NCI-H146 treated with DMSO at 0.1 percent for 48 hours (cell line): ENCODE measurements at regions not wholly inside any gene's neighbourhood (a gene's known extent, or its start where the extent isn't known, plus 50 kb on each side); places are given as distances from the start of the nearest gene placed in this dataset.

Experiments
- DNase-seq: peaks from one replicate; lab custom pipeline; 2025; ENCODE audit not compliant: unreplicated experiment; lab: John Stamatoyannopoulos, UW

- no peak for DNase-seq
These were observed 373.4 kb upstream of the IRX4 start for GRCh38 chr5:2255915-2256690.

GRCh38 chr5:2254880-2255750 lies 372.4 kb upstream of the IRX4 start:
- no peak for DNase-seq

- no peak for DNase-seq
These were observed 371.7 kb upstream of the IRX4 start for GRCh38 chr5:2254406-2254805.

DNA sequence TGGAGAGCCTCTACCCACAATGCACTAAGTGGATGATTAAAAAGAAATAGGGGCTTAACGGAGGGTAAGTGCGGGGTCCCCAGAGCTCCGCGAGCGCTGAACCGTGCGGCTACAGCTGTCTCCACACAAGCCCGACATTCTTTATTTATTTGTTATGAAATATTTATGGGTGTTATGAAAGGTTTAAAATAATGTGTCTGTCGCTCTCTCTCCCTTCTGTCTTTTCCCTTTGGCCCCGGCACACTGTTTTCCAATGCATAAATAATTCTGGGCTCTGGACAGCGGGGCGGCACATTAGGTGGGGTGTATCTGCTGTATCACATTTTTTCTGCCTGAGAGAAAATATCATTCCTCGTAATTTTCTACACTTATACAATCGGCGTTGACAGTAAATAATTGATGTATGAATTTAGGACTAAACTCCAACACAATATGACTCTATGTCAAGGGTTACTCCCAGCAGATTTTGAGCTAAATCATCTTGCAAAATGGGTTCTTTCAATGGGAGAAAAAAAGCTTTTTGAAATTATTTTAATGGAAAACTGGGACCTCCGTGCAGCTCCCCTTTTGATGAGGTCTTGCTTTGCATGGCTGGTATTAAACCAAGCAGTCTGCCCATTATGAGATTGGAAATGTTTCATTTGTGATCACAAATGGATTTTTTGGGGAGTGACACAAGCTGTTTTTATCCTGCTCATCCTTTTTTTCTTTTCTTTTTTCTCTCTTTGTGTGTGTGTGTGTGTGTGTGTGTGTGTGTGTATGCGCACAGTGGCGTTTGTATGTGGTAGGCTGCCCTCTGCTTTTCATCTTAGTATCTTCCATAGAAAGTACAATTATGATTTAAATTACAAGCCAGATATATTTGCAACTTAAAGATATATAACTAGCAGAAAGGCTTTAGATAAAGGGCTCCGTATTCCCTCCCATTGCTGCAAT lies 370.6 kb upstream of the IRX4 start:
- DNase-seq, result no peak

DNA sequence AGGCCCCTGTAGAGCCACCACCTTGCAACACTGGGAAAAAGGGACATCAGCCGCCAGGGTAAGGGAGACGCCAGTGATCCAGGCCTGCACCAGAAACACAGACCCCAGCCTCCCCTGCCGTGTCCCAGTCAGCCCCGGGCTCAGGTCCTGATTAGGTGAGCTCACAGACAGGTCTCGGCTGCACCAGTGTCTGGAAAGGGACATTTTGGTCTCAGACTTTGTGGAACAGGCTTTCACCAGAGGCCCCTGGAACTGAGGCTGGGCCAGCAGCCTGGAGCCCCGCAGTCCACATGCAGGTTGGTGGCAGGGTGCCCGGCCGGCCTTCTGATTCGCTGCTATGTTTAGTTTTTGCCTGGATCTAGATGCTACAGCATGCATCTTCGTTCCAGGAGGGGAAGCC lies 369.0 kb upstream of the IRX4 start:
- no peak for DNase-seq

- no peak for DNase-seq
These were observed 368.6 kb upstream of the IRX4 start for GRCh38 chr5:2251298-2251697.

DNA sequence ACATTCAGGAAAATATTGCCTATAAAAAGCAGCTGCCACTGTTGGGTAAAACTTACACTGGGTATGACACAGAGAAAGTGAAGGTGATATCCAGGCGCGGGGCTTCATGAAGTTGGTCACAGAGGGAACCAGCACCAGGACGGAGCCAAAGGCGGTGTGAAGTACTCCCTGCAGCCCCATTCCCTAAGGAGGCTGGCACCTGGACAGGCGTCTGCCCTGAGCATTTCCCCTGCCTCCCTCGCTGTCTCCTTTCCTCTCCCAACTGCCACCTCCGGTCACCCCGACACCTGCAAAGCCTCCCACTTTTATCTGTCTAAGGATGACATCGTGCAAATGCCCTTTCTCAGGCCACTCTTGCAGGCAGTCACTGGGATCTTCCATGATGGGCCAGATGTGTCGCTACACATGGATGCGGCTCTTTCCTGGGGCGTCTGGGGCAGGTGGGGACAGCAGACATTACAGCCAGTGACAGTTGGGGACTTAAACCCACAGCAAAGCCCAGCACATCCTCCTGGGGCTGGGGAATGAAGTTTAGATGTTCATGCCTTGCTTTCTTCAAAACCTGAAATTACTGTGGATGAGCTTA lies 367.7 kb upstream of the IRX4 start:
- no peak for DNase-seq

DNA sequence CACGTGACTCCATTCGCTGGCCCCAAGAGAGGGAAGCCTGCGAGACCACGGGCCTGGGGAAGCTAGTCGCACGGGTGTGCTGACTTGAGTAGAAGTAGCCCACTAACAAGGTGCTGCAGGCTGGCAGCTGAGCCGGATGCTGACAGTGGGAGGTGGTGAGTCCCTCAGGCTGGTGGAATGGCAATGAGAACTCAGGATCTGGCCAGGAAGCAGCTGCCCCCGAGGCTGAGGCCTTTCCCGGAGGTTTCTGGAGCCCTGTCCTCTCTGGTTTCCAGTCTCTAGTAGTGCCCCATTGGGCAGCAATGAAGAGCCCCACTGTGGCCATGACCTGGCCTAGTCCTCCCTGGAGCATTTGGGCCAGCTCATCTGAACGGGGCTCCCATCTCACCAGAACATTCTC lies 366.7 kb upstream of the IRX4 start:
- no peak for DNase-seq

DNA sequence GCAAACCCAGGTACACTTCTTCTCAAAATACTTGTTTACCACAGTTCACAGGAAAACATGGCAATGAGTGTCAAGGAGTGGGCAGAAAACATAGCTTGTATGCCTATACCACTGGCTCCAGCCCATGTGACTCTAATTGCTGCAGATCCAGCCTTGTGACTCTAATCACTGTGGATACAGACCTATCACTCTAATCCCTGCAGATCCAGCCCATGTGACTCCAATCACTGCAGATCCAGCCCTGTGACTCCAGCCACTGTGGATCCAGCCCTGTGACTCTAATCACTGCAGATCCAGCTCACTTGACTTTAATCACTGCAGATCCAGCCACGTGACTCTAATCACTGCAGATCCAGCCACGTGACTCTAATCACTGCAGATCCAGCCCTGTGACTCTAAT lies 366.3 kb upstream of the IRX4 start:
- DNase-seq, result no peak

DNA sequence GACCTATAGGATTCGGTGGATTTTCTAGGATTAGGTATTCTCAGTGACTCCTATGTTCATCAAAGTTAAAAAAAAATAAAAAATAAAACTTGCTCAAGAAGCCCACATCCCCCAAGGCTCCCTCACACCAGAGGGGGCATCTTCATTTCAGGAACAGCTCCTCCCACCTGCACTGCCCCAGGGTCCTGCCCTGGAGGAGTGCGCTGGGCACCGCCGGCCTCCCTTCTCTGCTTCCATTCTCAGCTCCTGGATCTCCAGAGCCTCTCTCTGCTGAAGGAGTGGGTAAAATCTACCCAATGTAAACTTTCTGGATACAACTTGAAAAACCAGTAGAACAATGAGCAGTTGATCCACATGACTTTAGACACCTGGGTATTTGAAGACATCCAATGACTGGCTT lies 359.8 kb upstream of the IRX4 start:
- DNase-seq, result no peak

GRCh38 chr5:2241842-2242241 lies 359.1 kb upstream of the IRX4 start:
- DNase-seq, result no peak

DNA sequence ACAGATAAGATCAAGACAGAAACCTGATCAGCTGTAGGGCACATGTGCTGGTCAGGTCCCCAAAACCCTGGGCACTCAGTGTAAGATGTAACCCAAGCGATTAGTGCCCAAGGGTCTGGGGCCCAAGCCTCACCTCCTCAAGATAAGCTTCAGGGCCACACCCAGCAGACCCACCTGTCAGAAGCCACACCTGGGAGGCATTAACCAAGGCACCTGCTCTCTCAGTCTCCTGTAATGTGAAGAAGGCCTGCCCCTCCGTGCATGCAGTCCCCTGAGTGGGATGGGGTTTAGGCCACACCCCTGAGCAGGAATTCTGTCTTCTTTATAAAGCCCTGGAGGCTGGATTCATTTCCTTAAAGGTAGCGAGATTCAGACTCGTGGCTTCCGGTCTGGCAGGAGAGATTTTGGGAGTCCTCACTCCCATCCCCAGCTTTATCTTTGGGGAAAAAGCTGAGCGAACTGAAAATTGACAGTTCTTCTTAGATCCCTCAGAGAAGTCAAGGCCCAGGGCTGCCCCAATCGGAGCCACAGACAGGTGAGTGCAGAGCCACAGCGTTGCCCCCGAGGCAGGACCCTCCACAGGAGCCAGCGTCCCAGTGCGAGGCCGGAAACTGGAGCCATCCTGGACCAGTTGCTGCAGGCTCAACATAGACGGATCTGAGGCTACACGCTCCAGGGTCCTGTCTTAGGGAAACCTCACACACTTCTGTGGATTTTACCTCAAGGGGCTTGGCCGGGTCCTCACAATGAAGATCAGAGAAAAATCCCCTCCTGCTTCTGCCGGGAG lies 357.6 kb upstream of the IRX4 start:
- DNase-seq, result no peak

- no peak for DNase-seq
These were observed 356.6 kb upstream of the IRX4 start for GRCh38 chr5:2239201-2239910.

GRCh38 chr5:2238732-2239131 lies 356.0 kb upstream of the IRX4 start:
- DNase-seq, result no peak

GRCh38 chr5:2227433-2227832 lies 344.7 kb upstream of the IRX4 start:
- no peak for DNase-seq

DNA sequence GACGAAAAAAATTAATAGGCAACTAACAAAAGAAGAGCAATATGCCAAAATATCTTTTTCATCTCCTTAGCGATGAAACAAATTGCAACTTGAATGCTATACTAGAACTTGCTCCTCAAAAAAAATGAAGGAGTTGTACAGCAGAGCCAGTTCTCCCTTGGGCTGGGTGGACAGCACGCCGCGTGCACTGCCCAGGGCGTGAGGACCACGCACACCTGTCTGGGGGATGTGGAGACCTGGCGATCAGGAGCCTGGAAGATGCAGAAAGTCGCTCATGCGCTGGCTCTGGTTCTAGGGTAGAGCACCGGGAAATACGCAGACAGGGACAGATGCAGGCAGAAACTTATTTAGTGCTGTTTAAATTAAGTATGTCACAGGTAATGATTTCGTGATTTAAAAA lies 342.0 kb upstream of the IRX4 start:
- DNase-seq, result no peak

DNA sequence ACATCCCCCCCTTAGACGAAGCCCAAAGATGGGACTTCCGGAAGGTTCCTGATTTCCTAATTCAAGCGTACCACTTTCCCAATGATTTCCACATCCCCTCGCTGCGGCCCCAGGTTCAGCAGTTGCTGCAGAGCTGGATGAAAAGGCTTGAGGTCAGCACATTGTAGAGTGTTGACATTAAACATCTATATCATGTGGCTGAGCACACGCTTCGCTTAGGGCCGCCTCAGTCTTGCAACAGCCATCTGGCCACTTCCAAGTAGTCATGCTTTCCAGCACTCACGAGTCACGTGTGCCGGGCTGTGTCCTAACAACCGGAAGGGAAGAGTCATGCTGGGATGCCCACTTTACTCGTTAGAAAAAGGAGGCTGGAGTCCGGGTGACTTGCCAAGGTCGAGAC lies 340.6 kb upstream of the IRX4 start:
- DNase-seq, result no peak

DNA sequence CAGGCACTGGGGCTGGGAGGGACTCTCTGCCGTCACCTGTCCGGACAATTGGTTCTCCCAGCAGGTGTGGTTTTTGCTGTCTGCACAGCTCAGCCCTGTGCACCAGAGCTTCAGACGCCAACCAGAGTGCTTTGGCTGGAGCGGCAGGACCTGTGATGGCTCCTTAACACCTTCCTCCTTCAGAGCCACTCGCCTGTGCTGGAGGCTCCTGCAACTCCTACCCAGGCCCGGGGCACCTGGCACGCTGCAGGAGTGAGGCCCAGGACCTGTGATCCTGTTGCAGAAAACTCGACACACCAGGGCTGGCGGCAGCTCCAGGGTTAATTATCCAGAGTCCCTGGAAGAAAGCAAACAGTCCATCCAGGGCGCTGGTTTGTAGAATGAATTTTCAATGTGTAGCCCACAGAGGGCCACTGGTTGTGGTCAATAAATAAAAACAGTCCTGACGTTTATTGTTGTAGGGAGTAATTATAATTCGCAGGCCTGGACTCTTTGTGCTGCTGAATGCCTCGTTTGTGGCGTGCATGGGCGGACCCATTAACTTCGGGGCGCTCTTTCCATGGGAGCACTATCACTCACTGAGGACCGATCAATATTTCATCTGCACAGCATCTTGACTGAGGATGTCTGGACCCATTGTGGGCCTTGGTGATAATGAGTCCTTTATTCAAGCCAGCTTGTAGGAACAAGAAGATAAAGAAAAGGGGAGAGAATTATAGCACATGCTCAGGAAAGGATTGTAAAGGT lies 339.7 kb upstream of the IRX4 start:
- no peak for DNase-seq

DNA sequence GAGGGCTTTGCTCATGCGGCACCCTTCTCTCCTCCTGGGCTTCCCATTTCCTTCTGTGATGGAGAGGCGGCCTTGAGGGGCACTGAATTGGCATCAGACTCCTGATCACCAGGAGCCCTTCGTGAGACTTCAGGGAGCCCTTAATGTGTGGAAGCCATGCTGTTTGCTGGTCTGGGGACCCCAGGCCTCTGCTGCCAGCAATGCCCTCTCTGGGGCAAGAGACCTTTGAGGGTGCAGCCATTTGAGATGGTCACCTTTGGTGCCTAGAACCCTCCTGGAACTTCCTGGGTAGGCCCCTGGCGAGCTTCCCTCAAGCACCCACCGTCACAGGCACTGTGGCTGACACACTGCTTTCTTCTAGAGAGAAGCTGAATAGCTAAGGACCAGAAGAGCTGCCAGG lies 338.7 kb upstream of the IRX4 start:
- no peak for DNase-seq
